Upper lobe of left lung (tissue), 4 donors: ENCODE measurements at regions not wholly inside any gene's neighbourhood (a gene's known extent, or its start where the extent isn't known, plus 50 kb on each side); places are given as distances from the start of the nearest gene placed in this dataset.

ENCODE experiments used
- EP300 ChIP-seq, 4 donors: sonication (generic); formaldehyde crosslinking; IDR thresholded peaks; one replicate each; pipeline ENCODE4 v1.5.1; 2017; ENCODE audit warnings: antibody characterized with exemption in 4 of 4, control low read depth in 2 of 4
- POLR2A ChIP-seq, 4 donors: fragments of 450-650 bp; IDR thresholded peaks; one replicate each; pipeline ENCODE4 v1.5.1; 2016 to 2017; ENCODE audit warnings: antibody characterized with exemption in 4 of 4, mild to moderate bottlenecking in 2 of 4
- POLR2AphosphoS5 ChIP-seq, 2 donors: sonication (generic); formaldehyde crosslinking; IDR thresholded peaks; one replicate each; pipeline ENCODE4 v1.5.1; 2017; ENCODE audit warnings: antibody characterized with exemption in 2 of 2
- TF ChIP-seq, protein P1 (sequence below), 6 experiments: fragments of 450-650 bp in 4 of 6; fragments of 200-600 bp in 2 of 6; sonication (generic) in 2 of 6; IDR thresholded peaks; one replicate each; pipeline ENCODE4 v1.5.1; 2016 to 2019; ENCODE audit warnings: antibody characterized with exemption in 6 of 6

DNA sequence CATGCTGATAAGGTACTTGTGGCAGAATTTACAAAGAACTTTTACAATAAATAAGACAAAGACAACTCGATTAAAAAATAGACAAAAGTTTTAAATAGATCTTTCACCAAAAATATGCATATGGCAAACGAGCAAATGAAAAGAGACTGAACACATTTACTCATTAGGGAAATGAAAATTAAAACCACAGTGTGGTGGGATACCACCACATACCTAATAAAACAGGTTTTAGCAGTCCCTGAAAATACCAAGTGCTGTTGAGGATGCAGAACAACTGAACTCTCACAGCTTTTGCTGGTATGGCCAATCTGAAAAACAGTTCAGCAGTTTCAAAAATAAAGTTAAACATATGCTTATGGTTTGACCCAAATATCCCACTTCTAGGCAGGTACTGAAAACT, 205.4 kb upstream of the ADO start:
- TF ChIP-seq POLR2AphosphoS5 (IDR thresholded peaks at IDR 0.05) (no peak), EP300 (IDR thresholded peaks at IDR 0.05) (no peak), POLR2A (IDR thresholded peaks at IDR 0.05) (no peak)
- TF ChIP-seq, protein P1, sequence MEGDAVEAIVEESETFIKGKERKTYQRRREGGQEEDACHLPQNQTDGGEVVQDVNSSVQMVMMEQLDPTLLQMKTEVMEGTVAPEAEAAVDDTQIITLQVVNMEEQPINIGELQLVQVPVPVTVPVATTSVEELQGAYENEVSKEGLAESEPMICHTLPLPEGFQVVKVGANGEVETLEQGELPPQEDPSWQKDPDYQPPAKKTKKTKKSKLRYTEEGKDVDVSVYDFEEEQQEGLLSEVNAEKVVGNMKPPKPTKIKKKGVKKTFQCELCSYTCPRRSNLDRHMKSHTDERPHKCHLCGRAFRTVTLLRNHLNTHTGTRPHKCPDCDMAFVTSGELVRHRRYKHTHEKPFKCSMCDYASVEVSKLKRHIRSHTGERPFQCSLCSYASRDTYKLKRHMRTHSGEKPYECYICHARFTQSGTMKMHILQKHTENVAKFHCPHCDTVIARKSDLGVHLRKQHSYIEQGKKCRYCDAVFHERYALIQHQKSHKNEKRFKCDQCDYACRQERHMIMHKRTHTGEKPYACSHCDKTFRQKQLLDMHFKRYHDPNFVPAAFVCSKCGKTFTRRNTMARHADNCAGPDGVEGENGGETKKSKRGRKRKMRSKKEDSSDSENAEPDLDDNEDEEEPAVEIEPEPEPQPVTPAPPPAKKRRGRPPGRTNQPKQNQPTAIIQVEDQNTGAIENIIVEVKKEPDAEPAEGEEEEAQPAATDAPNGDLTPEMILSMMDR (IDR thresholded peaks at IDR 0.05) = no peak
